GM19463 (cell line): ENCODE measurements at regions not wholly inside any gene's neighbourhood (a gene's known extent, or its start where the extent isn't known, plus 50 kb on each side); places are given as distances from the start of the nearest gene placed in this dataset.

ENCODE experiments used
- ATAC-seq: cut with Tn5 transposase; IDR thresholded peaks from one replicate; pipeline ENCODE4 v1.9.1; 2021; ENCODE audit warnings: mild to moderate bottlenecking, moderate library complexity; ENCODE audit not compliant: unreplicated experiment

DNA sequence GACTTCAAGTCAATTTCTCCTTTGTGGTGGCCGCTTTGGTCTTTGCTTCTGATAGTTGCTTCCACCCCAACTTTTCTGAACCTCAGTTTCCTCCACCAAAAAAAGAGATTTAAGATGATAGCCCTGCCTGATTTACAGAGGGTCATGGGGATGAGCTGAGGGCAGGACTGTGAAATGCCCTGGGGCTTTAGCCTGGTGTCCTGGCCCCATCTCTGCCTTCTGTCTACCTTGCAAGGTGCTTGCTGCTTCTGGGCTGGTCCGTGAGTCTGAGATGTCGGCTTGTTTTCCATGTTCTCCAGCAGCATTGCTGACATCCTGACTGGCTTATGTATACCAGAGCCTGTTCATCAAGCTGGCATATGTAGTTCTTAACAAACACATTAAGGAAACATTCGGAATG, 191.9 kb upstream of the MPHOSPH6 start:
- no peak for ATAC-seq

DNA sequence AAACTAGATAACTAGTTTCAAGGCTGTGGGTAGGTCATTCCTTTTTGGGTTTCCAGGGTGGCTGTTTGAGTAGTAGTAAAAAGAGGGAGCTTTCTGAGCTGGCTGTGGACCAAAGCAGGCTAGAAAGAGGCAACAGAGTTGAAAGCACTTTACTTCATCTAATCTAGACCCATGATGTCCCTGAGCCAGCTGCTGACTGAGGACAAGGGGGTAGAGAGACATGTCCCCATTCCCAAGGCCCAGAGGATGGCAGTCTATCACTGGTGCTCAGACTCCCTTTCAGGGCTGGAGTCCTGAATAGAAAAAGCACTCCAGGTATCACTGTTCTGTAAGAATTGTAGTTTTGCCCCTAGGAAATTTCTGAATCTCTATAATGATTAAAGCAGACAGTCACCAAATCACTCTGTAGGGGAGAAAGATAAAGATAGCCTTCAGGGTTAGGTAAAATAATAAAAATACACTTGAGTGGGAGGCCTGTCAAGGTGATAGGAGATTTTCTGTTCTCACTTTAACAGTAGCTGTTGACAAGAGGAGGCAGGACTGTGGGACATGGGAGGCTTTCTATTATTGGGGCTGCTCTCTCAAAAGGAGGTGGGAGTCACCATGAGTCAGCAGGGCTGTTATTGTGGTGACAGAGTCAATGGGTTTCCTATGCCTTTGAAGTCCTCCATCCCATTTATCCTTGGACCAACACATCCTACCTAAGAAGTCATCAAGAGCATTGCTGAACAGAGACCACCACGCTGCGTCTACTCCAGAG, 190.2 kb upstream of the MPHOSPH6 start:
- no peak for ATAC-seq

DNA sequence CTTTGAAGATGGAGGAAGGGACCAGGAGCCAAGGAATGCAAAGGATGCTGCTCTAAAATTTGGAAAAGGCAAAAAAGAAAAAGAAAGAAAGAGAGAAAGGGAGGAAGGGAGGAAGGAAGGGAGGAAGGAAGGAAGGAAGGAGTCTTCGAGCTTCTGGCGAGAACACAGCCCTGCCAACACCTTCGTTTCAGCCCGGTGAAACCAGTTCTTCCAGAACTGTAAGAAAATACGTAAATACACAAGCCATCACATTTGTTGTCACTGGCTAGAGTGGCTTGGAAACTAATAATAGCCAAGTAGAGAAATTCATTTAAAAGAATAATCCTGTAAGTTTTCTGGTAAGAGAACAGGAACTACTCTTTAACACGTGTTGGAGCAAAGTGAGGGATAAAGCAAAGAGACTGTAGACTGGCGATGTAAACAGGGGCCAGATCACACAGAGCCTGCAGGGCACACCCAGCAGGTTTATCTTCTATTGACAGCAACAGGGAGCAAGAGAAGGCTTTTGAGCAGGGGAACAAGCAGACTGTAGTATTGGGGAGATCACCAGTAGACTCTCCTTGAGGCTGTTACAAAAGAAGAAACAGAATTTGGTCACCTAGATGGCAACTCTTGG, 188.7 kb upstream of the MPHOSPH6 start:
- ATAC-seq = no peak

DNA sequence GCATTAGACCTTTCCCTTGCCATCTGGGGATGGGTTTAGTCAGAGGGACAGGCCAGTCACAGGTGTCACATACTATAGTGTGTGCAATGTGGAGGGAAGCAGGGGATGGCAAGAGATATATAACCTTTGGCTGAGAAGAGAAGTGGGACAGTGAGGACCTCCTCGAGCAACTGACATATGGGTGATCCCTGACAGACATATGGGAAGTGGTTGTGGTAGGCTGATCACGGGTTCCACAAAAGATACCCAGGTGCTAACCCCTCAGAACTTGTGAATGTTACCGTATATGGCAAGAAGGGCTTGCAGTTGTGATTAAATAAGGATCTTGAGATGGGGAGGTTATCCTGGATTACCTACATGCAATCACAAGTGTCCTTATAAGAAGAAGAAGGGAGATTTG, 188.1 kb upstream of the MPHOSPH6 start:
- ATAC-seq = no peak

DNA sequence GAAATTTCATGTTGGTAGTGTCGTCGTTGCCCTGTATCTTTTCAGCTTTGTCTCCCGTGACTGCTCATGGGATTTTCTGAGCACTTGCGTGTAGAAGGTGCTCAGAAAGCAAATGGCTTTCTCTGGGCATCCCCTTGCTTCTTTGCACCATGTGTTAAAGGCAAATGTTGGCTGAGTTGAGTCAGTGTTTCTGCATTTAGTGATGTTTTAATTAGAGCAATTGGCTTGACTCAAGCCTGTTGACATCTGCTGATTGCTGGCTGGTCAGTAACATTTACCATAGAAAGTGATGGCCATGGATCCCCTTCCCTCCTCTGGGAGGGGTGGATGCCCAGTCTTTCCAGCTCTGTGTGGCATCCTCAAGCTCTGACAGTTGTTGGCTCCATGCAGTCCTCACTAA, 187.2 kb upstream of the MPHOSPH6 start:
- no peak for ATAC-seq

DNA sequence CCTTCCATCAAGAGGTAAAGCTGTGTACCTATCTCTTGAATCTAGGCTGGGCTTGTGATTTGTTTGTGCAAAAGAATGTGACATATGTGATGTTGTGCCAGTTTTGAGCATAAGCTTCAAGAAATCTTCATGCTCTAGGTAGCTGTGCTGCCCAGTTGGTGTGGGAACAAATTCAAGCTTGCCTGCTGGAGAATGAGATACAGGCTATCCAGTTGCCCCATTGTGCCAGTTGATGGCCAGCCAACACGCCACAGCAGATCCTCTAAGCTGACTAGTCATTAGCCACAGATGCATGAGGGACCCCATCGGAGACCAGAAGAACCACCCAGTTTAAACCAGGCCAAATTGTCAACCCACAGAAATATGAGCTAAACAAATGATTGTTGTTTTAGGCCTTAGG, 180.5 kb upstream of the MPHOSPH6 start:
- no peak for ATAC-seq

DNA sequence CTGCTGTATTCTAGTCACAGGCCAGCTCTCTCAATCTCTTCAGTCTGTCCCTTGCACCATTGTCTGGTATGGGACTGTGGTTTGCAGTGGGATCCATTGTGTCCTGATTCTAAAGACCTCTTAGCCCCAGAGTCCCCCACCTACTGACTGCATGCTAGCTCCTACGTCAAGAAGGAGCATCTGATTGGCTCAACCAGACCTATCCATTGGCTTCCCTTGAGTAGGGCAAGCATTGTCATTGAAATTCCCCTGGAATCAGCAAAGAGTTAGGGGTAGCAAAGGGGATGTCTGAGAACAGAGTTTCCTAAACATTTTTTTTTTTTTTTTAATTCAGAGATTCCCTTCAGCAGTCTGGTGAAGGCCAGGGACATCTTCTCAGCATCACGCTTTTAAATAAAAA, 175.3 kb upstream of the MPHOSPH6 start:
- ATAC-seq = no peak

DNA sequence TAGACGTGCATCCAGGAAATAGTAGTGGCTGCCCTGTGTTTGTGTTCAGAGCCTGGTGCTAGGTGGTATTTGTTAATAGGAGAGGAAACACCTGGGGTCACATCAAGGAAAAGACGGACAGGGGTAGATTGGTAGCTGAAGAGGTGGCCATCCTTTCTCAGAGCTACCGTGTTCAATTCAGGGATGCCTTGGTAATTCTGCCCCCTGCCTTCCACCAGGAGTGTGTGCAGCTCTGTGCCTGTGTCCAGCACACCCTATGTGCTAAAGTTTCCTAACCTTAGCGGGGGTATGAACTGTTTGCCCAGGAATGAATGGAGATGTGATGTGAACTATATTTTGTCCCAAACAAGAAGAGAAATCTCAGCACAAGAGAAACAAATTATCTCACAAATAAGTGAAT, 174.1 kb upstream of the MPHOSPH6 start:
- ATAC-seq = no peak

DNA sequence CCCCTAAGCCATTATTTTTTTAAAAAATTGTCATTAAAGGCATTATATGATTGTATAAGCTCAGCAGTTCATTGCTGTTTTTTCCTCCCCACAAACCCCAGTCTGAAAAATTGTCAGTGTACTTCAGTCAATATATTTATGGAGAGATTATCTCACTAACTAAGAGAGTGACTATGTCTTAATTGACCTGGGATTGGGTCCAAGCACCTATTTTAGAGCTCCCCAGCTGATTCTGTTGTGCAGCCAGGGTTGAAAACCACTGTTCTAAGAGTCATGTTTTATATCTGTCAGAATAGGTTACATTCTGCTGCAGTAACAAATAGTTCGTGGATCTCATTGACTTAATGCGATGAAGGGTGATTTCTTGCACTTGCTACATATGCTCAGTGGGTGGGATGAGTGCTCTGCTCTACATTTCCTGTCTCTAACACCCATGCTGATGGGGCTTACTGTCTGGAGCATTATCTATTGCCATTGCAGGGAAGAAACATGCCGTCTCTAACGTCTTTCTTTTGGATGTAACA, 171.2 kb upstream of the MPHOSPH6 start:
- no peak for ATAC-seq

DNA sequence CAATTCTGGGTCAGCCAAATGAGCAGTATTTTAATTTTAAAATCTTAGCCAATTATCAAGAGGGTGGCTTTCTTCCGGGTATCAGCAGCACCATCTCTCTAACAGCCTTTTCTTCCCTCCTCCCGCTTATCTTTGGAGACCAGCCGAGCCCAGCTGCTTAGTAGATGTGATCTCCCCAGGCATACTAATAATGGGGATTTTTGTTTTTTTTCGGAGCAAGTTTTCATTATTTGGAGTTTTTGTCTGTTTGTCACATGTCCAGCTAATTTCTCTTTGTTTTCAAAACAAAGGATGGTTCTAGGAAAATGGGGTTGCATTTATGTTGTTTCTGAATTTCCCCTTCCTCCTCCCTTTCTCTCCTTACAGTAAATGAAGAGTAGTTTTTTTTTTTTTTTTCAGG, 170.5 kb upstream of the MPHOSPH6 start:
- ATAC-seq = no peak

DNA sequence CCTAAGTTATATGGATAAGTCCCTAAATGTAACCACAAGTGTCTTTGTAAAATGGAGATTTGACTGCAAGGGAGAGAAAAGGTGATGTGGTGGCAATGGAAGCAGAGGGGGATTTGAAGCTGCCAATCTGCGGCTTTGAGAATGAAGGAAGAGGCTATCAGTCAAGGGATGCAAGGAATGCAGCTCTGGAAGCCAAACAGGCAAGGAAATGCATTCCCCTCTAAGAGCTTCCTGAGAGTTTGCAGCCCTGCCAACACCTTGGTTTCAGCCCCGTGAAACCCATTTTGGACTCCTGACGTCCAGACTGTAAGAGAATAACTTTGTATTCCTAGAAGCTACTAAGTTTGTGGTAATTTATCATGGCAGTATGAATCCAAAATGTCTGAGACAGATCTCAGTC, 167.3 kb upstream of the MPHOSPH6 start:
- ATAC-seq = no peak

DNA sequence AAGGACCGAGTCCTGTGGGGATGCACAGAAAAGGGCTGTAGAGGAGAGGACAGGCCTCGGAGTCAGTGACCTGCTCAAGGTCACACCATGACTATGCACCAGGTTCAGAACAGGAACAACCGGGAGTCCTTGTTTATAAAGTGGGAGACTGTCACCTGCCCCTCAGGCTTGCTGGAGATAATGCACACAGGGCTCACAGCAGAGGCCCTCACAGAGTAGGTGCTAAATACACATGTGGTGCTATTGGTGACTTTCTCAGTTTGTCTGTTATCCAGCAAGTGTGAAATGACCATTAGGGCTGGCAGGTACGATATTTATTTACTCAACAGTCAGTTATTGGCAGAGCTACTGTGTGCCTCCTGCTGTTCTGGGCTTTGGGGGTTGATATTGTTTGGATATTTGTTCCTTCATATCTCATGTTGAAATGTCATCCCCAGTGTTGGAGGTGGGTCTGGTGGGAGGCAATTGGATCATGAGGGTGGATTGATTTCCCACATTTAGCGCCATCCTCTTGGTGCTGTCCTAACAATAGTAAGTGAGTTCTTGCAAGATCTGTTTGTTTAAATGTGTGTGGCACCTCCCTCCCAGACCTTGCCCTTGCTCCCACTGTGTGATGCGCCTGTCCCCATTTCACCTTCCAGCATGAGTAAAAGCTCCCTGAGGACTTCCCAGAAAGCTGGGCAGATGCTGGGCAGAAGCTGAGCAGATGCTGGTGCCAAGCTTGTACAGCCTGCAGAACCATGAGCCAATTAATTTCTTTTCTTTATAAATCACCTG, 162.1 kb upstream of the MPHOSPH6 start:
- no peak for ATAC-seq

DNA sequence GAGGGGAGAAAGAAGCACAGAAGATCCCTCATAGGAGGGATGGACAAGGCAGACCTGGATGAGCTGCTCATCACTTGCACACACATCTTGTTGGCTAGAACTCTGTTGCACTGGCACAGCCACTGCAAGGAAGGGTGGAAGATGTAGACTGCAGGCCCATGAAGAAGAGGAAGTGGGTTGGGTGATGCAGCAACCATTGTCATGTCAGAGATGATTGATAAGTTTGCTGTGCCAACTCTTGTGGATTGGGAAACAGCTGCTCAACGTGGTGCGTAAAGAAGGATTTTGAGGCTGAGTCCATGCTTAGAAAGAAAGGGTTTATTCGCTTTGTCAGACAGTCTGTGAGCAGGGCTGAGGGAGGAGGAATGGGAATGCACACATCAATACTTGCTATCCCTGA, 161.4 kb upstream of the MPHOSPH6 start:
- ATAC-seq = no peak

DNA sequence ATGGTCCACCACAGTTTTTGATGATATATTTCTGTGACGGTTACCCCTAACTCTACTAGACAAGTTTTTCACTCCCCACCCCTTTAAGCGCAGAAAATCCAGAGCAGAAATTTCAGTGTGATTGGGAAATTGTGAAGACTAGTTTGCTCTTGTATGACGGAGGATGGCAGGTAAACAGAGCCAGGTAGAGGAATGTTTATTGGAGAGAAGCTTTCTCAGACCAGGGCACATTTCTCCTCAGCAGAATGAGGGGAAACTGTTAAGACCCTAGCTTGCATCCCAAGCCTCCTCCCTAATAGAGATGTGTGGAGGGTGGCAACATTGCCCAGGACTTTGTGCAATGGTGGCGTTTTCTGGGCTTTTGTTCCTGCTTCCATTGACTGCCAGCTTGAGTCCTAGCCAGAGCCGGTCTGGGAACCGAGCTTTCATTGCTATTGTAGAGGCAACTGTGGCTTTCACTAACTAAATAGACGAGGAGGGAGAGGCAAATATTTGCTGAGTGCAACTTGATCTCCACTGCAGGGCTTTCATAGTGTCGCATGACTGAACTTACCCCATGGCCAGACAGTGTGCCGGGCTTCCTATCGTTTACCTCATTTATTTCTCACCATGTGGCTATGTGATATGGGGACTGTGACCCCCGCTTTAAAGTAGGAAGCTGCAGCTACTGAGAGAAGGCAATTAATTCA, 159.6 kb upstream of the MPHOSPH6 start:
- no peak for ATAC-seq

DNA sequence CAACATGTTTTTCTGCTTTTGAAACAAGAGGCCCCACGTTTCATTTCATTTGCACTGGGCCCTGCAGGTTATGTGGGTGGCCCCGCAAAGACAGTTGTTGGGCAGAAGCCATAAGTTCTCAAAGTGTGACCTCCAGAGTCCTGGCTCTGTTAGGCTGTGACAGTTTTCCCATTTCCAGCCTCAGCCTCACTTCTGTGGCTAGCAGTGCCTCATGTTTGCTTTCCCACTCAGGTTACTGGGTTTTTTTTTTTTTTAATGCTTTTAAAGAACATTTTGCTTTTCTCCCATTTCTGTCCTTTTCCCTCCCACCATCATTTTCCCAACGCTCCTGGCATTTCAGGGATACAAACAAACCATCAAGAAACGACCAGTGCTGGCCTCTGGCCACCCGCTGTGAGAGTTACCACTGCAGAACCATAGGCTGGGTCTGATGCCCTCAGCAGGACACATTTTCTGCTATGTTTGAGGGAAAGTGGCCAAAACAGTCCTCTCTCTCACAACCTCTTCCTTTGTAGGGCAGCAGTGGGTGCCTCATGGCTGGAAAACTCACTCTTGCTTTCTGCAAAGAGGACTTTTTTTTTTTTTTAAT, 159.0 kb upstream of the MPHOSPH6 start:
- no peak for ATAC-seq

DNA sequence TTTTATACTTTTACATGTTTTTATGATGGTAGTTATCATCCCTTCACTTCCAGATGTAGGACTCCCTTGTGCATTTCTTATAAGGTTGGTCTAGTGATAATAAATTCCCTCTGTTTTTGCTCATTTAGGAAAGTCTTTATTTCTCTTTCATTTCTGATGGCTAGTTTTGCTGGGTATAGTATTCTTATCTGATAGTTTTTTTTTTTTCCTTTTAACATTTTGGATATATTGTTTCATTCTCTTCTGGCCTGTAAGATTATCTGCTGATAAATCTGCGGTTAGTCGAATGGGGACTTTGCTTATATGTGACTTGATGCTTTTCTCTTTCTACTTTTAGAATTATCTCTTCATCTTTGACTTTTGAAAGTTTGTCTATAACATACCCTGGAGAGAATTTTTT, 153.1 kb upstream of the MPHOSPH6 start:
- no peak for ATAC-seq

DNA sequence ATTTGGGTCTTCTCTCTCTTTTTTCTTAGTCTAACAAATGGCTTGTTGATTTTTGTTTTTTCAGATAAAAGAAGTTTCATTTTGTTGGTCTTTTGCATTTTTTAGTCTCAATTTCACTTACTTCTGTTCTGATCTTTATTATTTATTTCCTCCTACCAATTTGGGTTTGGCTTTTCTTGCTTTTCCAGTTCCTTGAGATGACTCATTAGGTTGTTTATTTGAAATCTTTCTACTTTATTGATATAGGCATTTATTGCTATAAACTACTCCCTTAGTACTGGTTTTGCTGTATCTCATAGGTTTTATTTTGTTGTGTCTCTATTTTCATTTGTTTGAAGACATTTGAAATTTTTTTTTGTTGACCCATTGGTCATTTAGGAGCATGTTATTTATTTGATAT, 152.2 kb upstream of the MPHOSPH6 start:
- no peak for ATAC-seq

DNA sequence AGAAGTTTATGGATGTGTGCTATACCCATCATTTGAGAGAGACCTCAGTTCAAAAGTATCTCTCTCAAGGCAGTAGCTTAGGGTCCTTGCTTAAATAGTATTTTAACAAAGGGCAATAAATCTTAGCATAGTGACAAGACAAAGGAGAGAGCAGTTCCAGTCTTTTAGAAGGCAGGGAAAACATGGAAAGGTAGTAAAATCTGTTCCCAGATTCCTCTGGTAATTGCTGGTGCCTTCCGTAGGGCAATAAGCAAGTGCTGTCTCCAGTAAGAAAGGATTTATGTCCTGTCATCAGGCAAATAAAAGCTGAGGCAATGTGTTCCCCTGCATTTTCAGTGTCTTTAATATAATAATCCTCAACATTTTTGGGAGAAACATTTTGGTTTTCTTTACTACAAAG, 149.0 kb upstream of the MPHOSPH6 start:
- no peak for ATAC-seq

DNA sequence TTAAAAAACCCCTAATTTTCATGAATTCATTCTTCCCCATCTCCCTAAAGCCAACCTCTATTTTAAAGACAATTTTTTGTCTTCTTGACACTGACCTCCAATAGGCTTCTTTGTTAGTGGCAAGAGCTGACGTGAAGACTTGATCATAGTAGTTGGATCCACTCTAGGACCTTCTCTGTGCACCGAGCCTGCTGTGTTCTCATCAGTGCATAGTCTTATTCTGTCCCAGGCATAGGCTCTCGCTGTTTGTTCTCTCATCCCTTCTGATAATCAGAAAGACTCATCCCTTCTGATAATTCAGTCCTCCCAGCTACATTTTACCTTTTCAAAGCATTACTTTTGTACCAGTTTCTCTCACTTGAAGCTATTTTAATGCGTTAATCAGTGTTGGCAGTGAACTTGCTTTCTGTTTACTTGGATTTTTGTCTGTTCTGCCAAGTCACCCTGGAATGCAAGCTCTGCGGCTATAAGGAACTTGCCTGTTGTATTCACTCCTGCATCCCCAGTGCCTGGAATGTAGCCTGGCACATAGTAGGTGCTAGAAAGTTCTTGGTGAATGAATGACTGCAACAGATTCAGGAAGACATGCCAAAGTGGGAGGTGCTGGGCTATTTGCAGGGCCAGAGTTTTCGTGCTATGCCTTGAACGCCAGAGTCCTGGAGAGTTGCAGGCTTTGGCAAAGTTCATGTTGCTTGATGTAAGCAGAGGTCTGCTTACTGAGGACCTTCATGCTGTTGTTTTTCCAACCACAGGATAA, 147.6 kb upstream of the MPHOSPH6 start:
- no peak for ATAC-seq

DNA sequence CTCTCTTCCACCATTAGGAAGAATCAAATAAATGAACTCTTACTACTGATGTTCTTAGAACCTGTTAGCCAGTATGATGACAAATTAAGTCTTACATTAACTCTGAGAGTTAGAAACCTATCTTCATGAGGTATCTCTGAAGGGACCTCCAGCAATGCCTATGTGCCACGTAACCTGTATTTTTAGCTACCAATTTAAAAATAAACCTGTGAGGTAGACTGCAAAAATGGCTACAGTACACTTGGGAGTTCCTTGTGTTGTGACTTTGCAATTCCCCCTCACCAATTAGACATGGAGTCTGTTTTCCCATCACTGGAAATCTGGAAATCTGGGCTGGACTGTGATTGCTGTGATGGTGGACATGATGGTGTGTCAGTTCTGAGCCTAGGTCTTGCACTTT, 143.7 kb upstream of the MPHOSPH6 start:
- no peak for ATAC-seq
